ENCODE measurements at regions not wholly inside any gene's neighbourhood (a gene's known extent, or its start where the extent isn't known, plus 50 kb on each side); places are given as distances from the start of the nearest gene placed in this dataset.
"Not testable (repeated sequence)": the region's sequence is repeated elsewhere in the genome, so short reads cannot be mapped to it uniquely, and the experiment has no call there.

DNA sequence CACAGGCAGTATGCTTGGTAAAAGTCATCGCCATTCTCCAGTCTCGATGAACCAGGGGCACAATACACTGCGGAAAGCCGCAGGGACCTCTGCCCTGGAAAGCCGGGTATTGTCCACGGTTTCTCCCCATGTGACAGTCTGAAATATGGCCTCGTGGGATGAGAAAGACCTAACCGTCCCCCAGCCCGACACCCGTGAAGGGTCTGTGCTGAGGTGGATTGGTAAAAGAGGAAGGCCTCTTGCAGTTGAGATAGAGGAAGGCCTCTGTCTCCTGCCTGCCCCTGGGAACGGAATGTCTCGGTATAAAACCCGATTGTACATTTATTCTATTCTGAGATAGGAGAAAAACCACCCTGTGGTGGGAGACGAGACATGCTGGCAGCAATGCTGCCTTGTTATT lies 149.1 kb downstream of the TMEM121 start:
- H3K4me1 ChIP-seq (ENCODE audit: control insufficient read depth, insufficient read depth, low read length); H3K9ac ChIP-seq (ENCODE audit: low read depth, low read length); H3K4me3 ChIP-seq (ENCODE audit: low read depth, low read length); H3K27ac ChIP-seq (ENCODE audit: low read depth, low read length); H3K36me3 ChIP-seq (ENCODE audit: control insufficient read depth, insufficient read depth, low read length); H3K27me3 ChIP-seq (ENCODE audit: control insufficient read depth, insufficient read depth, low read length): not testable (repeated sequence)
- H3K9me3 ChIP-seq (ENCODE audit: control insufficient read depth, insufficient read depth, low read length) = peaks cover 28% of the 10 kb centered on the region

DNA sequence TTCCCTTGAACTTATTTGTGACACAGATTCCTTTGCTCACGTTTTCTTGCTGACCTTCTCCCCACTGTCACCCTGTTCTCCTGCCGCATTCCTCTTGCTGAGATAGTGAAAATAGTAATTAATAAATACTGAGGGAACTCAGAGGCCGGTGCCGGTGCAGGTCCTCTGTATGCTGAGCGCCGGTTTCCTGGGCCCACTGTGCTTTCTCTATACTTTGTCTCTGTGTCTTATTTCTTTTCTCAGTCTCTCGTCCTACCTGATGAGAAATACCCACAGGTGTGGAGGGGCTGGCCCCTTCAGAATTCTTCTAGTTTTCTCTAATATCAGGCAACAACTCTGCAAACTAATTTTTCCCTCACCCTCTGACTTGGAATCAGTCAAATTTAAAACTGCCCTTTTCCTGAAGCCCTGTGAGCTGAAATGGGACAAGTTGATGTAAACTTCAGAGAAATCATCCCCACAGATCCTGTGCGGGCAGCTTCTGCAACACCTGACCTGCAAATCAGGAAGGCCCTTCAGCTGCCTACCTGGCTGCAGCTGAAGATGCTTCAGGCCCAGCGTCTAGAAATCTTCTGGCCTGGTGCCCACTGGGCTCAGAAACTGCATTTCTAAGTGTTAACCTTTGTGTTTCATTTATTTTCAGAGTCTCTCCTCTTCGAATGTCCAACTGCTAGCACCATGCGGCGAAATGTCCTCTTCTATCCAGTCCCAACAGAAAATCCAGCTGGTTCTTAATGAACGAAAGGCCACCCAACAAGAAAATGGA lies 149.7 kb downstream of the TMEM121 start:
- H3K27me3 ChIP-seq (ENCODE audit: control insufficient read depth, insufficient read depth, low read length); H3K4me1 ChIP-seq (ENCODE audit: control insufficient read depth, insufficient read depth, low read length); H3K27ac ChIP-seq (ENCODE audit: low read depth, low read length); H3K36me3 ChIP-seq (ENCODE audit: control insufficient read depth, insufficient read depth, low read length); H3K4me3 ChIP-seq (ENCODE audit: low read depth, low read length); H3K9ac ChIP-seq (ENCODE audit: low read depth, low read length): not testable (repeated sequence)
- peaks cover 25% of the 10 kb centered on the region for H3K9me3 ChIP-seq (ENCODE audit: control insufficient read depth, insufficient read depth, low read length)

DNA sequence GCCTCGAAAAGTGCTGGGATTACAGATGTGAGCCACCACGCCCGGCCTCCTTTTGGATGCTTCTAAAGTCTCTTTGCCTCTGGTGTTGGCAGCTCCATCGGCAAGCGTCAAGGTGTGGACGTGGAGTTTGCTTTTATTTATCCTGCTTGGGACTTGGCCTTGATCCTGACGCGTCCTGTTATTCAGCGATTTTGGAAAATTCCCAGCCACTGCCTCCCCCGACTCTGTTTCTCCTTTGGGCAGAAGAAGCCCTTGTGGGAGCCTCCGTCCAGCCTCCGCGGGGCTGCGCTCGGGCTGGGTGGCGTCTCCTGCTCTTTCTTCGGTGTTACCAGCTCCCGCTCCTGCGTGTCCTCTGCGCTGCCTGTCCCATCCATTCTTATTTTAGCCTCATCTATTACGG lies 151.7 kb downstream of the TMEM121 start:
- H3K27me3 ChIP-seq (ENCODE audit: control insufficient read depth, insufficient read depth, low read length); H3K4me3 ChIP-seq (ENCODE audit: low read depth, low read length); H3K9ac ChIP-seq (ENCODE audit: low read depth, low read length); H3K4me1 ChIP-seq (ENCODE audit: control insufficient read depth, insufficient read depth, low read length); H3K27ac ChIP-seq (ENCODE audit: low read depth, low read length); H3K36me3 ChIP-seq (ENCODE audit: control insufficient read depth, insufficient read depth, low read length): not testable (repeated sequence)
- H3K9me3 ChIP-seq (ENCODE audit: control insufficient read depth, insufficient read depth, low read length) = peaks cover 27% of the 10 kb centered on the region

DNA sequence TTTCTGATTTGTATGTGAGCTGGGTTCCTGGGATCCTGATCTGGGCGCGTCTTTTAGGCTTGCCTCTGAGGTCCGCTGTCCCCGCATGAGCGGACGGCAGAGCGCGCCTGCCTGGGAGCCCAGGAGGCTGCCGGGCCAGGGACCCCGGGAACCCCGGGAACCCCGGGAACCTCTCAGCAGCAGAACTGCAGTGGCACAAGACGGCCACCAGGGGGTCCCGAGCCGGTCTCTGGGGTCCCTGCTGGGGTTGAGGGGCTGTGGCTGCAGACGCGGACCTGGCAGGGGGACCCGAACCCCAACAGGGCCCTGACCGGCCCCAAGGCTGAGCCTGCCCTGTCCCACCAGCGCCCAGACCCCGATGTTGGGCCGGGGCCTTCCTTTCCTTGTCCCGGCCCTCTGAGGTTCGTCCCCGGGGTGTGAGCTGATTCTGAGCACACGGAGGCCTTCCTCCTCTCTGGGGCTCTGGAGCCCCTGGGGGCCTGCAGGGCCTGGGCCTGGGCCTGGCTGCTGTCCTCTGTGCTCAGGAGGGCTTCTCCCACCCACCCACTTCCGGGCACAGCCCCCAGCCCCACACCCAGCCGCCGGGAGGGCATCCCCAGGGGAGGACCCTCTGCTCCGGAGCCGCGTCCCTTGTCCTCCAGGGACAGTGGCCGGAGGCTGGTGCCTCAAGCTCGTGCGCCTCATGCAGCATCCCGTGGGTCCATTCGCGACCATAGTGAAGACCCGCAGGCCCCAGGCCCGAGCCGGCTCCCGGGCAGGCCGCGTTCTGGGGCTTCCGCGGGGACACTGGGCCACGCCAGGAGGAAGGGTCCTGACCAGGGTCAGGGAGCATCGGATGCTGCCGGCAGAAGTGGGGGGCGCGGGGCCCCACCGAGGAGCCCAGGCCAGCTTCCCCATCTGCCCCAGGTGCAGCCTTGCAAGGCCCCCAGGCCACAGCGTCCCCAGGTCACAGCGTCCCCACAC lies 152.9 kb downstream of the TMEM121 start:
- H3K4me3 ChIP-seq (ENCODE audit: low read depth, low read length); H3K9ac ChIP-seq (ENCODE audit: low read depth, low read length); H3K27ac ChIP-seq (ENCODE audit: low read depth, low read length); H3K36me3 ChIP-seq (ENCODE audit: control insufficient read depth, insufficient read depth, low read length); H3K27me3 ChIP-seq (ENCODE audit: control insufficient read depth, insufficient read depth, low read length); H3K4me1 ChIP-seq (ENCODE audit: control insufficient read depth, insufficient read depth, low read length): not testable (repeated sequence)
- peaks cover 21% of the 10 kb centered on the region for H3K9me3 ChIP-seq (ENCODE audit: control insufficient read depth, insufficient read depth, low read length)

DNA sequence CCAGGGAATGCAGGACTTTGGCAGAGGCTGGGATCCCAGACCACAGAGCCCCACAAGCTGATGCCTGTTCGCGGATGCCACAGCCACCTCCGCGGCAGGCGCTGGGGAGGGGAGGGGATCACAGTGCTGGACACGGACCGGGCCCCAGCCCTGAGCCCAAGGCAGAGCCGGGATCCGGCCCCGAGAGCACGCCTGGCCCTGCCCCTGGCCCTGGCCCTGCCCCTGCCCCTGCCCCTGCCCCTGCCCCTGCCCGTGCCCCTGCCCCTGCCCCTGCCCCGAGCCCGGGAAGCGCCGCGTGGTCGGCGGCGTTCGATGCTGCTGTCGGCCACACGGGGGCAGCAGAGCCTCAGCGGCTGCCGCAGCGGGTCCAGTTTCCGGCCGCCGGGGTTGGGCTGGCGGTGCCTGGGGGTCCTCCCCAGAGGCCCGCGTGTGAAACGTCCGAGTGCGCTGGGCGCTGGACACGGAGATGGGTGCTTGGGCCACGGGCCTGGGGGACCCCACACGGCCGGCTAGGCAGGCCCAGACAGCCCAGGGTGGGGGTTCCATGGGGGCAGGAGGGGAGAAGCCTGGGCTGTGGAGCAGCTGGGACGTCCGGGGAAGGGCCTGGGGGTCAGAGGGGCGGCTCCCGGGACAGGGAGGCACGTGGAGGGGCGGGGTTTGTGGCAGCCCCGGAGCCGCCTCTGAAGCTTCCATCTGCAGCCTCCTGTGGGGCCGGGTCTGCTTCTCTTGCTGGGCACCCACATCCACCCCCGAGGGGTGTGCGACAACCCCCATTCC lies 153.8 kb downstream of the TMEM121 start:
- not testable (repeated sequence) for H3K36me3 ChIP-seq (ENCODE audit: control insufficient read depth, insufficient read depth, low read length); H3K4me1 ChIP-seq (ENCODE audit: control insufficient read depth, insufficient read depth, low read length); H3K4me3 ChIP-seq (ENCODE audit: low read depth, low read length); H3K27ac ChIP-seq (ENCODE audit: low read depth, low read length); H3K27me3 ChIP-seq (ENCODE audit: control insufficient read depth, insufficient read depth, low read length); H3K9ac ChIP-seq (ENCODE audit: low read depth, low read length)
- H3K9me3 ChIP-seq (ENCODE audit: control insufficient read depth, insufficient read depth, low read length) = peaks cover 22% of the 10 kb centered on the region; the same call in 1 of the 2 replicates

DNA sequence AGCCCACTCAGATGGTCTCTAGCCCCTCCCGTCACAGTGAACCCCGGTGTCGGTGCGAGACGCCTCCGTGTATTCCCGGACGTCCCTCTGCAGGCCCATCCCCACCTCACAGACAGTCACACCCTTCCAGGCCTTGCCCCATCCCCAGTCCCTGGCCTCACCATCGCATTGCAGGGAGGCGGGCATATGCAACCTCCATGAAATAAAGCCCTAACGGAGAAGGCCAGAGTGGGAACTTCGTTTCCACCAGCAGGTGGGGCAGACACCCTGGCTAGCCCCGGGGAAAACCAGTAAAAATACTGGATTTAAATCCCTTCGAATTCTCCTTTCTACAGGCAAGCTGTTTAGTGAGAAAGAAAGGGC lies 154.3 kb downstream of the TMEM121 start:
- not testable (repeated sequence) for H3K27ac ChIP-seq (ENCODE audit: low read depth, low read length); H3K4me3 ChIP-seq (ENCODE audit: low read depth, low read length); H3K36me3 ChIP-seq (ENCODE audit: control insufficient read depth, insufficient read depth, low read length); H3K27me3 ChIP-seq (ENCODE audit: control insufficient read depth, insufficient read depth, low read length); H3K9ac ChIP-seq (ENCODE audit: low read depth, low read length); H3K4me1 ChIP-seq (ENCODE audit: control insufficient read depth, insufficient read depth, low read length)
- H3K9me3 ChIP-seq (ENCODE audit: control insufficient read depth, insufficient read depth, low read length) = peaks cover 24% of the 10 kb centered on the region; the same call in 1 of the 2 replicates

DNA sequence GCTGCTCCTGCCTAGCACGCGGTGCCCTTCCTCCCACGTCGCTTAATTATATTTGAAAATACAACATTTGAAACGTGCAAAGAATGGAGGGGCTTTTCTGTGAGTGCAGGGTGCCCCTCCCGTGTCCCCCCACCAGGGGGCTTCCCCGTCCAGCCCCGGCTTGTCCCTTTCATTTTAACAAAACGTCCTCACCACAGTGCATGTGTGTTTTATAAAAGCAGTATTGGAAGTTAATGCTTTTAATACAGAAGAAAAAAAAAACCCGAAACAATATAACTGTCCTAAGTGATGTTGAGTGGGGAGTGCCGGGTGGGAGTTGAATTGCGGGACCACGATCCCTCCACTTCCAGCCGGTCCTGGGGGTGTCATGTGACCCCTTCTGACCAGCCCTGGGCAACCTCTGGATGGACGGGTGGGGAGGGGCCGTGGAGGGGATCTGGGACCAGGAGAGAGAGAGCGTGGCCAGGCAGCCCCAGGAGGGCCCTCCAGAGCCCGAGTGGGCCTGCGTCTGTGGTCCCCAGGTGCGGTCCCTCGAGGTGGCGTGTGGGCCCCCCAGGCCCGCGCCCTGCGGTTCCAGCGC lies 155.3 kb downstream of the TMEM121 start:
- H3K27ac ChIP-seq (ENCODE audit: low read depth, low read length); H3K36me3 ChIP-seq (ENCODE audit: control insufficient read depth, insufficient read depth, low read length); H3K27me3 ChIP-seq (ENCODE audit: control insufficient read depth, insufficient read depth, low read length); H3K9ac ChIP-seq (ENCODE audit: low read depth, low read length); H3K4me3 ChIP-seq (ENCODE audit: low read depth, low read length); H3K4me1 ChIP-seq (ENCODE audit: control insufficient read depth, insufficient read depth, low read length): not testable (repeated sequence)
- H3K9me3 ChIP-seq (ENCODE audit: control insufficient read depth, insufficient read depth, low read length) = peaks cover 20% of the 10 kb centered on the region; the same call in 1 of the 2 replicates

DNA sequence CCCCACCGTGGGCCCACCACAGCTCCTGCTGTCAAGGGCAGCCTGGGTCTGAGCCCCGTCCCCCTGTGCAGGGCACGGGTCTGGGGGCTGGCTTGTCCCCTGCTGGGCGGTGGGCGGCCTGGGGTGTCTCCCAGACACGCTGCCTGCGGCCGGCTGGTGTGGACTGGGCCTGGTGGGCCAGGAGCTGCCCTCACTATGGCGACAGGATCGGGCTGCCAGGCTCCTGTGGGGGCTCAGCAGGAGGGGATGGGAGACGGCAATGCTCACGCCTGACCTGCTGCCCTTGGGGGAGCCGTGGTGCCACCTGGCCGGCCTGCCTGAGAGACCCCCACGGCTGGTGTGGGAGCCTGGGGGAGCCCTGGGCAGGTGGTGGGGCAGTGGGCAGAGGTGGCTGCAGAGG lies 156.1 kb downstream of the TMEM121 start:
- H3K9me3 ChIP-seq (ENCODE audit: control insufficient read depth, insufficient read depth, low read length) = peaks cover 20% of the 10 kb centered on the region
- not testable (repeated sequence) for H3K36me3 ChIP-seq (ENCODE audit: control insufficient read depth, insufficient read depth, low read length); H3K4me1 ChIP-seq (ENCODE audit: control insufficient read depth, insufficient read depth, low read length); H3K4me3 ChIP-seq (ENCODE audit: low read depth, low read length); H3K27me3 ChIP-seq (ENCODE audit: control insufficient read depth, insufficient read depth, low read length); H3K27ac ChIP-seq (ENCODE audit: low read depth, low read length); H3K9ac ChIP-seq (ENCODE audit: low read depth, low read length)

DNA sequence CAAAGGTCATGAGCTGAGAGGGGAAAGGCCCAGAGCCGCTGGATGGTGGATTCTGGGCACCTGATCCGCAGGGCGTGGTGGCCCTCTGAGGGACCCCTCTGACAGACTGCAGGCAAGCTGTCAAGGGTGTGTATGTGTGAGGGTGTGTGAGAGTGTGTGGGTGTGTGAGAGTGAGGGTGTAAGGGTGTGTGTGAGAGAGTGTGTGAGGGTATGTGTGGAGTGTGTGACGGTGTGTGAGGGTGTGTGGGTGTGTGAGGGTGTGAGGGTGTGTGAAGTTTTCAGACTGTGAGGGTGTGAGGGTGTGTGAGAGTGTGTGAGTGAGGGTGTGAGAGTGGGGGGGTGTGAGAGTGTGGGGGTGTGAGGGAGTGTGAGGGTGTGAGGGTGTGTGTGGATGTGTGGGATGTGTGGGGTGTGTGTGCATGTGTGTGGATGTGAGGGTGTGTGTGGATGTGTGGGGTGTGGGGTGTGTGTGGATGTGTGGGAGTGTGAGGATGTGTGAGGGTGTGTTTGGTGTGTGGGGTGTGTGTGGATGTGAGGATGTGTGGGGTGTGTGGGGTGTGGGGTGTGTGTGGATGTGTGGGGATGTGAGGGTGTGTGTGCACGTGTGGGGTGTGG lies 156.7 kb downstream of the TMEM121 start:
- Histone ChIP-seq H3K36me3 (ENCODE audit: control insufficient read depth, insufficient read depth, low read length) (no peaks in the 10 kb centered on the region), H3K4me1 (ENCODE audit: control insufficient read depth, insufficient read depth, low read length) (no peaks in the 10 kb centered on the region), H3K9ac (ENCODE audit: low read depth, low read length) (no peak overlapping the region), H3K4me3 (ENCODE audit: low read depth, low read length) (no peak overlapping the region), H3K9me3 (ENCODE audit: control insufficient read depth, insufficient read depth, low read length) (peaks cover 24% of the 10 kb centered on the region), H3K27ac (ENCODE audit: low read depth, low read length) (no peak overlapping the region), H3K27me3 (ENCODE audit: control insufficient read depth, insufficient read depth, low read length) (no peaks in the 10 kb centered on the region)

DNA sequence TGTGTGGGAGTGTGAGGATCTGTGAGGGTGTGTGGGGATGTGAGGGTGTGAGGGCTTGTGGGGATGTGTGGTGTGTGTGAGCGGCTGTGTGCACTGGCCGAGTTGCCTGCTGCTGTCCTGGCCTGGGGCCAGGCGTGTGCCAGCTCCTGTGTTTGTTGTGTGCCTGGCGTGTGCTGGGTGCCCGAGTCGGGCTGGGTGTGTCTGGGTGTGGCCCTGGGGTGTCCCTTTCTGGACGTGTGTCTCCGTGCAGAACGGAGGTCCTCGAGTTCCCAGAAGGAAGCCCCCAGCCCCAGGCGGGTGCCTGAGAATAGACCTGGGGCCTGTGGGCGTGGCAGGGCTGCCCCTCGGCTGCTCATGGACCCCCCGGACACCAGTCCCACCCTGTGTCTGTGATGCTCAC lies 157.7 kb downstream of the TMEM121 start:
- H3K27me3 ChIP-seq (ENCODE audit: control insufficient read depth, insufficient read depth, low read length); H3K27ac ChIP-seq (ENCODE audit: low read depth, low read length); H3K9ac ChIP-seq (ENCODE audit: low read depth, low read length); H3K4me1 ChIP-seq (ENCODE audit: control insufficient read depth, insufficient read depth, low read length); H3K36me3 ChIP-seq (ENCODE audit: control insufficient read depth, insufficient read depth, low read length); H3K4me3 ChIP-seq (ENCODE audit: low read depth, low read length): not testable (repeated sequence)
- H3K9me3 ChIP-seq (ENCODE audit: control insufficient read depth, insufficient read depth, low read length) = peaks cover 29% of the 10 kb centered on the region
